ENCODE measurements at regions not wholly inside any gene's neighbourhood (a gene's known extent, or its start where the extent isn't known, plus 50 kb on each side); places are given as distances from the start of the nearest gene placed in this dataset.
A peak's percentile ranks its signal among the peaks of the same experiment; 100 is the strongest.
"Not testable (repeated sequence)": the region's sequence is repeated elsewhere in the genome, so short reads cannot be mapped to it uniquely, and the experiment has no call there.

- not testable (repeated sequence) for H3K9me3 ChIP-seq (ENCODE audit: insufficient read depth, low read depth, low read length); H3K4me3 ChIP-seq (ENCODE audit: low read length); H3K36me3 ChIP-seq (ENCODE audit: insufficient read depth, low read length); H3K27ac ChIP-seq (ENCODE audit: low read depth, low read length); H3K9ac ChIP-seq (ENCODE audit: low read depth, low read length); H3K27me3 ChIP-seq (ENCODE audit: insufficient read depth, low read length); H3K4me1 ChIP-seq (ENCODE audit: insufficient read depth, low read length)
- 96% methylated on average over 1 of the region's 1 CpG for WGBS
Measured at GRCh38 chr7:91754280-91754679, 126.2 kb downstream of the MTERF1 start.

- H3K27me3 ChIP-seq (ENCODE audit: insufficient read depth, low read length); H3K27ac ChIP-seq (ENCODE audit: low read depth, low read length); H3K9me3 ChIP-seq (ENCODE audit: insufficient read depth, low read depth, low read length); H3K4me3 ChIP-seq (ENCODE audit: low read length); H3K9ac ChIP-seq (ENCODE audit: low read depth, low read length); H3K36me3 ChIP-seq (ENCODE audit: insufficient read depth, low read length); H3K4me1 ChIP-seq (ENCODE audit: insufficient read depth, low read length): not testable (repeated sequence)
Measured at GRCh38 chr7:91755121-91755520, 125.4 kb downstream of the MTERF1 start.

- H3K4me1 ChIP-seq (ENCODE audit: insufficient read depth, low read length): no peaks in the 10 kb centered on the region
Measured at GRCh38 chr7:91759205-91759863, 121.2 kb downstream of the MTERF1 start.

GRCh38 chr7:91767820-91768219 is 112.7 kb downstream of the MTERF1 start:
- no peak overlapping the region for H3K4me3 ChIP-seq (ENCODE audit: low read length)
- no peaks in the 10 kb centered on the region for H3K27me3 ChIP-seq (ENCODE audit: insufficient read depth, low read length)
- H3K9ac ChIP-seq (ENCODE audit: low read depth, low read length): no peak overlapping the region
- H3K4me1 ChIP-seq (ENCODE audit: insufficient read depth, low read length): no peaks in the 10 kb centered on the region
- H3K9me3 ChIP-seq (ENCODE audit: insufficient read depth, low read depth, low read length): no peaks in the 10 kb centered on the region
- no peaks in the 10 kb centered on the region for H3K36me3 ChIP-seq (ENCODE audit: insufficient read depth, low read length)
- 87% methylated on average over 10 of the region's 10 CpGs for WGBS
- H3K27ac ChIP-seq (ENCODE audit: low read depth, low read length): no peak overlapping the region

More at GRCh38 chr7:91759205-91759863, 121.2 kb downstream of the MTERF1 start:
- H3K9me3 ChIP-seq (ENCODE audit: insufficient read depth, low read depth, low read length): no peaks in the 10 kb centered on the region
- H3K9ac ChIP-seq (ENCODE audit: low read depth, low read length): 0 out of 2 replicates have a peak overlapping the region, but pooled peaks have one; percentile 16
- no peaks in the 10 kb centered on the region for H3K27me3 ChIP-seq (ENCODE audit: insufficient read depth, low read length)
- H3K4me3 ChIP-seq (ENCODE audit: low read length): no peak overlapping the region
- no peak overlapping the region for H3K27ac ChIP-seq (ENCODE audit: low read depth, low read length)
- no peaks in the 10 kb centered on the region for H3K36me3 ChIP-seq (ENCODE audit: insufficient read depth, low read length)
- 74% methylated on average over 4 of the region's 4 CpGs for WGBS

- no peak overlapping the region for H3K9ac ChIP-seq (ENCODE audit: low read depth, low read length)
- H3K27me3 ChIP-seq (ENCODE audit: insufficient read depth, low read length): no peaks in the 10 kb centered on the region
- H3K27ac ChIP-seq (ENCODE audit: low read depth, low read length): no peak overlapping the region
- 100% methylated on average over 1 of the region's 1 CpG for WGBS
- no peaks in the 10 kb centered on the region for H3K4me1 ChIP-seq (ENCODE audit: insufficient read depth, low read length)
- H3K36me3 ChIP-seq (ENCODE audit: insufficient read depth, low read length): no peaks in the 10 kb centered on the region
- H3K4me3 ChIP-seq (ENCODE audit: low read length): no peak overlapping the region
- no peaks in the 10 kb centered on the region for H3K9me3 ChIP-seq (ENCODE audit: insufficient read depth, low read depth, low read length)
Measured at GRCh38 chr7:91771394-91771793, 109.1 kb downstream of the MTERF1 start.

- no peaks in the 10 kb centered on the region for H3K27me3 ChIP-seq (ENCODE audit: insufficient read depth, low read length)
- no peak overlapping the region for H3K27ac ChIP-seq (ENCODE audit: low read depth, low read length)
- no peaks in the 10 kb centered on the region for H3K36me3 ChIP-seq (ENCODE audit: insufficient read depth, low read length)
- no peaks in the 10 kb centered on the region for H3K4me1 ChIP-seq (ENCODE audit: insufficient read depth, low read length)
- no peaks in the 10 kb centered on the region for H3K9me3 ChIP-seq (ENCODE audit: insufficient read depth, low read depth, low read length)
- no peak overlapping the region for H3K4me3 ChIP-seq (ENCODE audit: low read length)
- H3K9ac ChIP-seq (ENCODE audit: low read depth, low read length): no peak overlapping the region
- WGBS: 95% methylated on average over 4 of the region's 4 CpGs
Measured at GRCh38 chr7:91771921-91772815, 108.3 kb downstream of the MTERF1 start.

GRCh38 chr7:91776171-91776570 is 104.3 kb downstream of the MTERF1 start:
- no peak overlapping the region for H3K27ac ChIP-seq (ENCODE audit: low read depth, low read length)
- H3K36me3 ChIP-seq (ENCODE audit: insufficient read depth, low read length): no peaks in the 10 kb centered on the region
- H3K4me3 ChIP-seq (ENCODE audit: low read length): no peak overlapping the region
- 88% methylated on average over 2 of the region's 2 CpGs for WGBS
- no peak overlapping the region for H3K9ac ChIP-seq (ENCODE audit: low read depth, low read length)
- no peaks in the 10 kb centered on the region for H3K9me3 ChIP-seq (ENCODE audit: insufficient read depth, low read depth, low read length)
- H3K27me3 ChIP-seq (ENCODE audit: insufficient read depth, low read length): no peaks in the 10 kb centered on the region
- H3K4me1 ChIP-seq (ENCODE audit: insufficient read depth, low read length): no peaks in the 10 kb centered on the region

GRCh38 chr7:91777522-91777921 is 103.0 kb downstream of the MTERF1 start:
- Histone ChIP-seq H3K4me1 (ENCODE audit: insufficient read depth, low read length) (no peaks in the 10 kb centered on the region), H3K9ac (ENCODE audit: low read depth, low read length) (no peak overlapping the region), H3K4me3 (ENCODE audit: low read length) (no peak overlapping the region), H3K36me3 (ENCODE audit: insufficient read depth, low read length) (no peaks in the 10 kb centered on the region), H3K27me3 (ENCODE audit: insufficient read depth, low read length) (no peaks in the 10 kb centered on the region), H3K27ac (ENCODE audit: low read depth, low read length) (no peak overlapping the region), H3K9me3 (ENCODE audit: insufficient read depth, low read depth, low read length) (no peaks in the 10 kb centered on the region)
- WGBS: 93% methylated on average over 3 of the region's 3 CpGs

GRCh38 chr7:91778416-91778815 is 102.1 kb downstream of the MTERF1 start:
- Histone ChIP-seq H3K9ac (ENCODE audit: low read depth, low read length) (no peak overlapping the region), H3K27ac (ENCODE audit: low read depth, low read length) (no peak overlapping the region), H3K36me3 (ENCODE audit: insufficient read depth, low read length) (no peaks in the 10 kb centered on the region), H3K27me3 (ENCODE audit: insufficient read depth, low read length) (no peaks in the 10 kb centered on the region), H3K4me3 (ENCODE audit: low read length) (no peak overlapping the region), H3K4me1 (ENCODE audit: insufficient read depth, low read length) (no peaks in the 10 kb centered on the region), H3K9me3 (ENCODE audit: insufficient read depth, low read depth, low read length) (no peaks in the 10 kb centered on the region)
- 79% methylated on average over 1 of the region's 1 CpG for WGBS

- Histone ChIP-seq H3K4me1 (ENCODE audit: insufficient read depth, low read length) (no peaks in the 10 kb centered on the region), H3K36me3 (ENCODE audit: insufficient read depth, low read length) (no peaks in the 10 kb centered on the region)
- 94% methylated on average over 5 of the region's 5 CpGs for WGBS
Measured at GRCh38 chr7:91780521-91780920, 100.0 kb downstream of the MTERF1 start.

GRCh38 chr7:91784469-91784868 is 96.0 kb downstream of the MTERF1 start:
- no peaks in the 10 kb centered on the region for H3K9me3 ChIP-seq (ENCODE audit: insufficient read depth, low read depth, low read length)
- WGBS: 90% methylated on average over 3 of the region's 3 CpGs
- H3K4me3 ChIP-seq (ENCODE audit: low read length): no peak overlapping the region
- H3K4me1 ChIP-seq (ENCODE audit: insufficient read depth, low read length): no peaks in the 10 kb centered on the region
- H3K9ac ChIP-seq (ENCODE audit: low read depth, low read length): no peak overlapping the region
- H3K27ac ChIP-seq (ENCODE audit: low read depth, low read length): no peak overlapping the region
- H3K27me3 ChIP-seq (ENCODE audit: insufficient read depth, low read length): no peaks in the 10 kb centered on the region
- H3K36me3 ChIP-seq (ENCODE audit: insufficient read depth, low read length): no peaks in the 10 kb centered on the region

More at GRCh38 chr7:91780521-91780920, 100.0 kb downstream of the MTERF1 start:
- Histone ChIP-seq H3K27ac (ENCODE audit: low read depth, low read length) (no peak overlapping the region), H3K4me3 (ENCODE audit: low read length) (no peak overlapping the region), H3K9ac (ENCODE audit: low read depth, low read length) (no peak overlapping the region), H3K9me3 (ENCODE audit: insufficient read depth, low read depth, low read length) (no peaks in the 10 kb centered on the region), H3K27me3 (ENCODE audit: insufficient read depth, low read length) (no peaks in the 10 kb centered on the region)

All from HUES64 (cell line).